GM19351 (cell line): ENCODE measurements at regions not wholly inside any gene's neighbourhood (a gene's known extent, or its start where the extent isn't known, plus 50 kb on each side); places are given as distances from the start of the nearest gene placed in this dataset.

Experiments used
- ATAC-seq: cut with Tn5 transposase; IDR thresholded peaks from one replicate; pipeline ENCODE4 v1.9.1; 2021; ENCODE audit warnings: mild to moderate bottlenecking, moderate library complexity; ENCODE audit not compliant: unreplicated experiment

DNA sequence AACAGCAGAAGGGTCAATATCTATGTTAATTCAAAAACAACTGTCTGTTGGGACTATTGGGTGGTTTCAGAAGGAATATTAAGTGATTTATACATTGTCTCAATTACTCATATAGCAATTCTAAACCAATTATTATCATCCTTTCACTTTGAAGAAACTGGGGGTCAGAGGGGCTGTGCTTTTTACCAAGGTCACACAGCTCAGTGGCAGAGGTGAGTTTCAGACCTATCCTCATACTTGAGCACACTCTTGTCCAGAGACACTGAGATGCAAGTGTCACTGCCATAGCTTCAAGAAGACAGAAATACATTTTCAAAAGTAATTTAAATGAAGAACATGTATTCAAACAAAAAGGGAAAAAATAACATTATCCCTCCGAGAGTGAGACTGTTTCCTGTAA, 195.3 kb downstream of the ARL4A start:
- ATAC-seq: no peak

DNA sequence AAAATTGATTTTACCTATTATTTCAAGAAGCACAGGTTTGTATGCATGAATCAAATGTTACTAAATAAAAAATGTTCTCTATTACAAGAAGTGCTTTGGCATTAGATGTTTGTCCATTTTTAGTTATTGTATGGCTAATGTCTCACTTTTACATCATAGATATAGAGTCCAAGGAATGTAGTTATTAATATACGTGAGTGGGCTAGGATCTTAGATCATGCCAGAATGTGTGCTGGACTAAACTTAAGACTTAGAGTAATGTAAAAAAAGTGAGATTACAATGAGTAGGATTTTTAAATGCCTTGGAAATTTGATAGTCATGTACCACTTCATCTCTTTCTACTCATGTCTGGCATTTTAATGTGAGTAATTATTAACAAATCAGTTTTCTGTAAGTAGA, 196.6 kb downstream of the ARL4A start:
- no peak for ATAC-seq

DNA sequence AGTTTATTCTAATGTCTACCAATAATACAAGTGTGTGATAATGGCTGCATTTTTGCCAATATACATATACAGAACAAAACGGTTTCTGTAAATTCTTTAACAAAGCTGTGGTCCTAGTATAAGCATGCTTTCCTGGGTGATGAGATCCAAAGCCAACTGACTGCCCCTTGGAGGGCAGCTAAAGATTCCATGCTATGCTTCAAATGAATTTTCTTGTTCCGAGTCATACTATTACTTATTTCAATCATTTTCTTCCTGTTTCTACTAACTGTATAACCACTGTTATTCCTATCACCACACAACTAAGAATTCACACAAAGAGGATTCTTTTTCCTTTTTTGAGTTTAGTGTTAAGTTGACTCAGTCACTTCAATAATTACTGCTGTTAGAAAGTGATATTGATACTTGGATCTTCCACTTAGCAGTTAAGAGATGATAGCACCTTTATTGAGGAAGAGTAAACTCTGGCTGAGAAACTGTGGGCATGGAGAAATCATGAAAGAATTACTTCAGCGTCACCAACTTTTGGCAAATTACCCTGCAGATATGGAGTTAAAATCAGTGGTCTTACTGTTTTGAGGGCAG, 197.5 kb downstream of the ARL4A start:
- no peak for ATAC-seq

DNA sequence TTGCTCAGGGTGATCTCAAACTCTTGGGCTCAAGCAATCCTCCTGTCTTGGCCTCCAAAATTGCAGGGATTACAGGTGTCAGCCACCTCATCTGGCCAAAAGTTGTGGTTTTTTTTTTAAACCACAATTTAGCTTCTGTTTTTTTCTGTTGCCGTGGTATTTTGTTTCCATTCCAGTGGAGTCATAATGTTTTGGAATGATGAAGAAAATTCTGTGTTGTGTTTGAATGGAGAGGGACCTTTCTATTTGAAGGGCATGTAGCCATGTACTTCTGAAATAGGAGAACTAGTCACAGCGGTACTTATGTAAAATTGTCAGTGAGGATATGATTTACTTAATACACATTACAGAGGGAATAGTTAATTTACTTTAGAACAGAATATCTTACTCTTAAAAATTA, 201.3 kb downstream of the ARL4A start:
- ATAC-seq: no peak

DNA sequence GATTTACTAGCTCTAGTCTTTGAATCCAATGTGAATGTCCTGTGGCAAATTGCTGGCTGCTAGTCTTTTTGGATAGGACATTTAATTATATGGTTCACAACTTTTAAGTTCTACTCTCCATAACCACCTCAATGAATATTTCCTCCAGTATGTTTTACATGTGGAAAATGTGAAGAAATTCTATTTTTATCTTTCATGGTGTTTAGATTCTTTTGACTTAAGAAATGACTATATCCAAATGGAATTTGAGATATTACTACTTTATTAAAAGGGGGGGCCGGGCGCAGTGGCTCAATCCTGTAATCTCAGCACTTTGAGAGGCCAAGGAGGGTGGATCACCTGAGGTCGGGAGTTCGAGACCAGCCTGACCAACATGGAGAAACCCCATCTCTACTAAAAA, 202.0 kb downstream of the ARL4A start:
- no peak for ATAC-seq

DNA sequence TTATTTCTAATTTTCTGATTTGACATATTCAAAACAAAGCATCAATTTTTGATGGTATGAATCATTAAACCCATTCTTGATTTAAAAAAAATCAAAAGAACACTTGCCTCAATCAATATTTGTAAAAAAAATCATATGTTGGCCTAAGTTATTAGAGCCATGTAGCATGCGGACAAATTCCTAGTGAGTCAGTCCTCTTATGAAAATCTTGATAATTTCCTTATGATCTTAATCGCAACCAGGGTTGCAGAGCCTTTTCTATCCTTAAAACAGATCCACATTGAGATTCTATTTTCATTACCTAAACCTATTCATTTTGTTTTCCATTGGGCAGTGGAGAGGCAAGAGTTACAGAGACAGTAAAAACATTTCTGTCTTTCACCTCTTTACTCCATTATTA, 203.2 kb downstream of the ARL4A start:
- ATAC-seq: no peak

DNA sequence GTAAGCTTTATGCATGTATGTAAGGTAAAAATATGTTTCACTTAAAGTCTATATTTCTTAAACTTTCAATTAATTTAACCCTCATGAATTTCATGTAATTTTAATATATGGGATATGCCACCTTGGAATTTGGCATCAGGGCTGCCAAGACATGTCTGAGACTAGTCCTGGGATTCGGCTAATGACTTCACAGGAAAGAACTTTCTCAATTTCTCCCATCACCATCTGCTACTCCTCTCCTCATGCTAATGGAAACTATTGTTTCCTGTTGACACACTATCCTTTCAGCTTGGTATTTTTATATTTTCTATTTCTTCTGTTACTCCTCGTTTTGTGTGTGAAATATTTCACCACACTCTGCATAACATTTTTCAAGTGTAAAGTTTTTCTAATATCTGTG, 205.9 kb downstream of the ARL4A start:
- no peak for ATAC-seq

DNA sequence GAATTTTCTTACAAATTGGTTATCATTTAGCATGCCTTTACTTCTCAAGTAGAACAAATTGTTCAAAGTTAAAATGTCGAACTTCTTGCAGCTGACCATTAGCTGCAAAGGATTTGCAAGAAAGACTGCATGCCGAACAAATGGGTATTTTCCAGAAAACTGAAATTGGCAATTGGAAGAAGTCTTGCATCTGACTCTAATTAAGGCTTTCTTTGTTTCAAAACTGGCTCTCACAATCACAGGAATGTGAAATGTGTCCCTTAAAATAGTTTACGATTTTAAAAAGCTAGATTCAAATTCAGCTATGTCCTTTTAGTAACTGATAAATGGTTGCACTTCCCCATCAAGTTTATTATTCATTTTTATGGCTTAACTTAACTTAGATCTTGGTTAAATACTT, 207.9 kb downstream of the ARL4A start:
- ATAC-seq: no peak

DNA sequence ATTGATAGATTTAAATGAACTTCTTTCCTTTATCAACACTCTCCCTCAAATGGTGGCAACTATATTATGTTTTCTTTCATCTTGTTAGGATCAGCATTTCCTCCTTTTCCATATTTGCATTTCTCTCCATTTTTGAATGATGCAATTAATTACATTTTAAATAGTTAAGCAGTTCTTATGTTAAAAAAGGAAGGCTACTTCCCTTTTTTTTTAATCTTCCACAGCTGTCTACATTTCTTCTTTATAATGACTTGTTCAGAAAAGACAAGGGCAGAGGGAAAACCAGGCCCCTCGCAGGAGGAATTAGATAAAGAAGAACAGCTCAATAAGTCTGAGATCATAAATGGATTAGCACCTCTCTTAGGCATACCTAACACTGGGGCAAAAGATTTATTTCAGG, 208.9 kb downstream of the ARL4A start:
- ATAC-seq: no peak

DNA sequence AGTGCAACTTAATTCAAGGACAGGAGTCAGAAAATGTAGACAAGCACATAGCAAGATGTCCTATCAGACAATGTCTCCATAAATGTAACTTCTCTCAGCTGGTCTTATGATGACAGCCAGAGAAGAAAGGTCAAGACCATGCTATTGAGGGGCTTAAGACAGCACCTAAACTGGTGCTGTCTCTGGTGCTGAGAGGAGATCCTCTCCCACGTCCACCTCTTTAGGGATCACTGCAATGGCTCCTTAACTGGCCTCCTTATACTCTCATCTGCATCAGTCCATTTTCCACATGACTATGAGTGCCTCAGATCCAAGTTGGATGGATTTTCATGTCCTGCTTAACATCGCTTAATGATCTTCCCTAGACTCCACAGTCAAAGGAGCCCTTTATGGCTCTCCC, 210.6 kb downstream of the ARL4A start:
- no peak for ATAC-seq

DNA sequence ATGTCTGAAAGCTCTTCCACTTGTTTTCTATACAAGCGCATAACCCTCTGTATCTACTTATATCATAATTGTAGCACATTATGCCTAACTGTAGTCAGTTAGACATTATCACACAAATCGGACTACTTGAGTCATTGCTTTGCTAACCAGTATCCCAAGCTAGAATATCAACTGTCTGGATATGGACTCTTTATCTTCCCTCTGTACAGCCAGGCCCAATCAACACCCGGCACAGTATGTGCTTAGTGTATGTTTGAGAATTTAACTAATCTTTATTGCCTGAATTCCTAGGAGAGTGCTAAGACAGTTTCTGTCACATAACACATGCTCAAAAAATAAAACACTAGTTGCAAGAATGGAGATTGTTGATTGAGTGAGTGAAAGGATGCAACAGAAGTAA, 211.2 kb downstream of the ARL4A start:
- no peak for ATAC-seq

DNA sequence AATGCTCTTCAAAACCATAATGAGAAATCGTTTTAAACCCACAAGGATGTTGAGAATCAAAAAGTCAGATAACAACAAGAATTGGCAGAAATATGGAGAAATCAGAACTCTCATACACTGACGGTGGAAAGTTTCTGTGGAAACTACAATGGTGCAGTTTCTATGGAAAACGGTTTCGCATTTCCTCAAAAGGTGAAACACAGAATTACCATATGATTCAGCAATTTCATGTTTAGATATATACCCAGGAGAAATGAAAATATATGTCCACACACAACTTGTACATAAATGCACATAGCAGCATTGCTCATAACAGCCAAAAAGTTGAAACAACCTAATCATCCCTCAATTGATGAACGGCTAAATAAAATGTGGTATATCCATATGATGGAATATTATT, 218.2 kb downstream of the ARL4A start:
- no peak for ATAC-seq

DNA sequence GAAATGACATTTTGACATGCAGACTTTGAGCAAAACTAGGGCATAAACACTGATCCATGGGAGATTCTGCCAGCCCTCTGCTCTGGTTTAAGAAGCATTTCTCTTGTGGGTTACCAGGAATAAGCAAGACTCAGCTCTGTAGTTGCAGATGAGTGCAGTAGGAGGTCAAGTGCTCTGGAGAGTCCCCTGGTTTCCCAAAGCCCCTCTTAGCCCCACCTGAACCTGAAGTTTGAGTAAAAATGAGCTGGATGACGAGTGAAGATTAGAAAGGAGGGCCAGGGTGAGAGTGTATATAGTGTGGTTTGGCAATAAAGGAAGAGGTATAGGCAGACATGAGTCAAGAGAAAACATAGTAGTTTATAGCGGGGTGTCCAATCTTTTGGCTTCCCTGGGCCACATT, 220.3 kb downstream of the ARL4A start:
- ATAC-seq: no peak

DNA sequence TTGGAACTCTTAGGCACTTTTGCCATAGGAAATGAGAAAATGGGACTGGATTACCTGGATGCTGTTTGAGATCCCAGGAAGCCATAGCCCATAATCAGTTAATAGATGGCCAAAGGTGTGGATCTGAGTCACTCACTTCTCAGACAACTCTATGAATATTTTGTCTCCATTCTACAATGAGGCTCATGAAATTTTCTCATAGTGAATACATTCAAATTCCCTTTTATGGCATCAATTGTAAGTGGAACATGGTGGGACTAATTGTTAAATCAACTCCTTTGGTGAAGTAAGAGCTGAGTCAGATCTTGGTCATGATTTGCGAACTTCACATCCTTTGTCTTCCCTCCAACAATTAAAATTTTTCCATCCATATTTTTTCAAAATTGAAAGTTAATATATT, 222.1 kb downstream of the ARL4A start:
- no peak for ATAC-seq

DNA sequence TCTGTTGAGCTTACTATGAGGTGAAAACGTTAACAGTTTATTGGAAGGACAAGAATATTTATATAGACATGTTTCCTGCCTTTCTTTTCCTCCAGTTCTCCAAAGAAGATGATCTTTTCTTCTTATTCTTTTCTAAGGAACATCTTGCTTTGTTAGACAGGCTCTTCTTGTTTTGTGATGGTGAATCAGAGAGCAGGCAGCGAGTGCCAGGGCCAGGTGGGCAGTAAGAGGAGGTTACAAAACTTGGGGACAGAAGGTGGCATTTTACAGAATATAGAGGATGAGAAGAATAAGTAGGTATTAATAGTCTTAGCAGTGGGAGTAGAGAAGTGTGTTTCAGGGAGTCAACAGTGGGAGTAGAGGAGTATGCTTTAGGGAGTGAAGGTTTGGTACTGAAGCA, 223.6 kb downstream of the ARL4A start:
- no peak for ATAC-seq

DNA sequence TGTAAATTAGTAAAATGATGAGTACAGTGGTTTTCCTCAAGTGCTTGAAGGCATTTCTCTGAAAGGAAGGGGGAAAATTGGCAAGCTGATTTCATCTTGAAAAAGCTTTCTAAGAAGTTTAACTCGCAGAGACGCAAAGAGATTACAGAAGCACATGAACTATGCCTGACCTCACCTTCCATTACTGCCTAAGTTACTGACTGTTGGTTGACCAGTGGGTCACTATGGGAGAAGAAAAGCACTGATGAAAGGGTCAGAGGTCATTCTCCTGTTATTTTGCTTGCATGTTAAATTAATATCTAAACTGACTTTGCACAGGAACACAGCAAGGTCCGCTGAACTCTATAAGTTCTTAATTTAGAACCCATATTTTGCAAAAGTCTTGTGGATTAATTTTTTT, 225.6 kb downstream of the ARL4A start:
- no peak for ATAC-seq

DNA sequence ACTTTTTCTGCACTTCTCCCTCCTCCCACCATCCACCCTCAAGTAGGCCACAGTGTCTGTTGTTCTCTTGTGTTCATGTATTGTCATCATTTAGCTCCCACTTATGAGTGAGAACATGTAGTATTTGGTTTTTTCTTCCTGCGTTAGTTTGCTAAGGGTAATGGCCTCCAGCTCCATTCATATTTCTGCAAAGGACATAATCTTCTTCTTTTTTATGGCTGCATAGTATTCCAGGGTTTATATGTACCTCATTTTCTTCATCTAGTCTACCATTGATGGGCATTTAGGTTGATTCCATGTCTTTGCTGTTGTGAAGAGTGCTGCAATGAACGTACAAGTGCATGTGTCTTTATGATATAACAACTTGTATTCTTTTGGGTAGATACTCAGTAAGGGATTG, 230.4 kb downstream of the ARL4A start:
- no peak for ATAC-seq

DNA sequence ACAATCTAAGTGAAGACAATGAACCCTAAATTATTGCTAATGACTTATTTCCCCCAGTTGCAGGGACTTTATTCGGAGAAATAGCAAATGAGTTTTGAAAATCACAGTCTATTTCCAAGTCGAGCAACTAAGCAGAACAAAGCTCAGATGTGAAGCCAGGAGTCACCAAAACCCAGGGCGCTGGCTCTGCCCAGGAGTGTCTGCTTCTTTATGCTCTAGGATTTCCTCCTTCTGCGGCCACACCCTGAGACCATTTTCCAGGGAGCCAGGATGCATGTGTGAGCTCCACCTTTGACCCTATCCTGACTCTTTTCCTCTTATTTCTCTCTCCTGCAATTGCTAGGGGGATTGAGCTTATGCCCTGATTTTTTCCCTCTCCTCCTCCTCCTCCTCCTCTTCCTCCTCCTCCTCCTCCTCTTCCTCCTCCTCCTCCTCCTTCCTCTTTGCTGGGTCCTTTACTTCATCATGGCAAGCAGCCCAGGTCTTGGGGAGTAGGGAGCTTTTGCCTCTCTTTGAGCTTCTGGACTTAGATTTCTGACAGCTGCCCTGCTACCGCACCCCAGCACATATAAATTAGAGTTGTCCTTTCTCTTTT, 234.4 kb downstream of the ARL4A start:
- ATAC-seq: no peak

DNA sequence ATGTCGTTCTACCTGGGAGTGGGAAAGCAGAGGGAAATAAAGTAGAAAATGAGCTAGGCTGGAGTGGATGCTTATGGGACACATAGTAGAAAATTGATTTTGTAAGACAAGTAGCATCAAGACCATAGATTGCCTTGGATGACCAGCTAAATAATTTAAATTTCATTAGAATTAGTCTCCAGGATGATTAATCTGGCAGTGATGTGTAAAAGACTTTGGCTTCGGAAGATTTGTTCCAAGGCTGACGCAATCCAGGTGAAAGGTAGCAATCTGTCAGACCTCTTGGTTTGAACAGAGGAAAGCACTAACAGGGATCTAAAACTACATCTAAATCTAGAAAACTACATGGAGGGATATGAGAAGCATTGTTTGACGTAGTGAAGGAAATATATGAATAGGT, 236.5 kb downstream of the ARL4A start:
- no peak for ATAC-seq

DNA sequence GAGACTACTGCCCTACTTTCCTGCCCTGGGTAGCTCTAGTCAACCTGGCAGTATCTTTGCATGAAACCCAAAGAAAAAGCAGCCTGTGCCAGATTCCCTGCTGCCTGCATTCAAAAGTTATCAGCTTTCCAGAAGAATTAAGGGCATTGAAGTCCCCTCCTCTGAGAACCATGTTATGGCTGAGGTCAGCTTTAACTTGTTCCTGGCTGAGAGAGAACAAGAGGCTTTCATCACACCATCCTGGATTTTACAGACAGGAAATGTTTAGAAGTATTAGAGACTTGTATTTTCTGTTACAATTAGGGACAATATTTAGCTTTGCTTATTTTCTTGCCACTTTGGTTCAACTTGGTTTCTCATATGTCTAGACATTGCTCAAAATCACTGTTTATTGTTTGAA, 238.8 kb downstream of the ARL4A start:
- ATAC-seq: no peak

DNA sequence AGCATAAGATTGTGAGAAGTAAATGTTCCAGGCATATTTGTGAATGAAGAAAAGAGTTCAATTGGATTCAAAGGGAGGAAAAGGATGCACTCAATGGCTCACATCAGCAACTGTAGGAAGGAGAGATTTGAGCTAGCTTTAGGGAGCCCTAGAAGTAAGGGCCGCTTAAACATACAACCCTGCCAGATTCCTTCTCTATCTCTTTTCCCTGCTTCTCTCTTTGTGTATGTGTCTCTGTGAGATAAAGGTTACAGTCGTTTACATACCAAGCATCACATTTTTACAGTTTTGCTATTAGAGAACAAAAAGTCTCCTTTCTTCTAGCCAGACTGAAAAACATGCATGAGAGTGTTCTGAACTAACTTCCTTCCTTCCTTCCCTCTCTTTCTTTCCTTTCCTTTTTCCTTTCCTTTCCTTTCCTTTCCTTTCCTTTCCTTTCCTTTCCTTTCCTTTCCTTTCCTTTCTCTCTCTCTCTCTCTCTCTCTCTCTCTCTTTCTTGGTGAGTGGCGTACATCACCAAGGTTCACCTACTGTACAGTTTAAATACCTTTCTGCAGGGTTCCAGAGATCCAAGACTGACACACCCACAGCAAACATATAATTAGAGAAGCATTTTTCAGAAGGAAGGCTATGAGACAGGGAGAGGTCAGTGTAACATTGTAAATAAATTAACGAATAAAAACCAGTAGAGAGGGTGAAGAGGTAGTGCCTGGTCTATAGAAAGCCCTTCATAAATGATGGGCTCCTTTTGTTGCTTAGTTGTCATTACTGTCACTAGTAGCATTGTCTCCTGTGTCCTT, 240.4 kb downstream of the ARL4A start:
- no peak for ATAC-seq

DNA sequence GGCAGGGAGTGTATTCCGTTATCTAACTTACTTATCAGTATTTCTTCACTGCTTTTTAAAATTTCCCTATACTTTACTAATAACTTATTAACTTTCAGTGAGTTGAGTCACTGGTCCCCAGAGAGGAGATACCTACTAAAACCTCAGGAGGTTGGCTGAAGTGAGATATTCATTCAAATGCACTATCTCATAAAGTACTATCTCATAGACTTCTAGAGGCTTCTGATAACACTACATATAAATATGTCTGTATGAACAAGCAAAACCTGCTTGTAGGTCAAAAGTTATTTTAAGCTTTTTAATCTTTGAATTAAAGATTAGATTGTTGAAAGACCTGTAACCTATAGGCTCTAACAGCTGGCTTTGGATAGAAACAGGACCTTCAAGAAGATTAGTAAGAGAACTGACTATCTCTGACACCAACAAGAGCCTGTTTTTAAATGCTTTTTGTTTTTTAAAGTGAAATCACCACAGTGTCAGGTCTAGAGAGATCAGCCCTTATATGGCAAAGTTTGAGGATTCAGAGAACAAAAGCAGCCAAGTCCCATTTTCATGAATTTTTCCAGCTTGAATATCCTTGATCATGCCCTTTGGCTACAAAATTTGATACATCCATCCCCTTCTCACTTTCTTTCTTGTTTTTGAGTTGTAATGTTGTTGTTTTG, 242.2 kb downstream of the ARL4A start:
- ATAC-seq: no peak
